Neural progenitor cell (in vitro differentiated cells): ENCODE measurements at regions not wholly inside any gene's neighbourhood (a gene's known extent, or its start where the extent isn't known, plus 50 kb on each side); places are given as distances from the start of the nearest gene placed in this dataset.

Experiments used
- DNase-seq: peaks from one replicate; pipeline ENCODE4 v3.0.0-alpha.2; 2016; ENCODE audit warnings: low spot score
- H2AFZ ChIP-seq: fragments of 200-600 bp; sonication (generic); replicated peaks from 2 replicates; pipeline ENCODE4 v1.6.1; 2016; ENCODE audit warnings: antibody characterized with exemption
- H3F3A ChIP-seq: fragments of 200-600 bp; sonication (generic); 2 replicates; pipeline ENCODE4 v1.6.1; 2016; ENCODE audit warnings: antibody characterized with exemption, low read depth
- H3K27ac ChIP-seq: fragments of 200-600 bp; sonication (generic); 2 replicates; pipeline ENCODE4 v1.5.1; 2016; ENCODE audit warnings: mild to moderate bottlenecking
- H3K27me3 ChIP-seq: fragments of 200-600 bp; sonication (generic); 2 replicates; pipeline ENCODE4 v1.6.1; 2016; ENCODE audit warnings: mild to moderate bottlenecking, moderate library complexity
- H3K36me3 ChIP-seq: fragments of 200-600 bp; sonication (generic); 2 replicates; pipeline ENCODE4 v1.5.1; 2016
- H3K4me1 ChIP-seq: fragments of 200-600 bp; sonication (generic); 2 replicates; pipeline ENCODE4 v1.6.1; 2016; ENCODE audit warnings: mixed run types
- H3K4me2 ChIP-seq: fragments of 200-600 bp; sonication (generic); 2 replicates; pipeline ENCODE4 v1.6.1; 2016
- H3K4me3 ChIP-seq: fragments of 200-600 bp; sonication (generic); 2 replicates; pipeline ENCODE4 v1.5.1; 2016
- H3K79me2 ChIP-seq: fragments of 200-600 bp; sonication (generic); 2 replicates; pipeline ENCODE4 v1.6.1; 2016; ENCODE audit warnings: low read depth
- H3K9ac ChIP-seq: fragments of 200-600 bp; sonication (generic); 2 replicates; pipeline ENCODE4 v1.6.1; 2016
- H3K9me3 ChIP-seq: fragments of 200-600 bp; sonication (generic); 2 replicates; pipeline ENCODE4 v1.5.1; 2016; ENCODE audit warnings: low read depth
- H4K20me1 ChIP-seq: fragments of 200-600 bp; sonication (generic); 2 replicates; pipeline ENCODE4 v1.6.1; 2016; ENCODE audit warnings: low read depth
- H3K27ac Mint-ChIP-seq: 3 replicates; pipeline ENCODE4 v1.8.0; 2021; ENCODE audit warnings: mixed read lengths
- H3K27me3 Mint-ChIP-seq: 2 replicates; pipeline ENCODE4 v1.8.0; 2022; ENCODE audit warnings: low read depth, mild to moderate bottlenecking, inconsistent platforms, moderate library complexity, mixed read lengths; ENCODE audit not compliant: insufficient read depth
- H3K36me3 Mint-ChIP-seq: 3 replicates; pipeline ENCODE4 v1.8.0; 2021; ENCODE audit warnings: mixed read lengths
- H3K4me1 Mint-ChIP-seq: 3 replicates; pipeline ENCODE4 v1.8.0; 2021; ENCODE audit warnings: mixed read lengths
- H3K4me3 Mint-ChIP-seq: 3 replicates; pipeline ENCODE4 v1.8.0; 2021; ENCODE audit warnings: mild to moderate bottlenecking, moderate library complexity, mixed read lengths
- H3K9me3 Mint-ChIP-seq: 3 replicates; pipeline ENCODE4 v1.8.0; 2020; ENCODE audit warnings: mixed read lengths
- CTCF ChIP-seq: fragments of 200-600 bp; sonication (generic); IDR thresholded peaks from 2 replicates; pipeline ENCODE4 v1.5.1; 2017; ENCODE audit warnings: antibody characterized with exemption, mild to moderate bottlenecking
- EZH2 ChIP-seq: fragments of 200-600 bp; sonication (generic); IDR thresholded peaks from 2 replicates; pipeline ENCODE4 v1.6.1; 2017; ENCODE audit warnings: antibody characterized with exemption, mild to moderate bottlenecking, moderate library complexity
- EZH2phosphoT487 ChIP-seq: fragments of 200-600 bp; sonication (generic); IDR thresholded peaks from 2 replicates; pipeline ENCODE4 v1.6.1; 2017; ENCODE audit warnings: antibody characterized with exemption

DNA sequence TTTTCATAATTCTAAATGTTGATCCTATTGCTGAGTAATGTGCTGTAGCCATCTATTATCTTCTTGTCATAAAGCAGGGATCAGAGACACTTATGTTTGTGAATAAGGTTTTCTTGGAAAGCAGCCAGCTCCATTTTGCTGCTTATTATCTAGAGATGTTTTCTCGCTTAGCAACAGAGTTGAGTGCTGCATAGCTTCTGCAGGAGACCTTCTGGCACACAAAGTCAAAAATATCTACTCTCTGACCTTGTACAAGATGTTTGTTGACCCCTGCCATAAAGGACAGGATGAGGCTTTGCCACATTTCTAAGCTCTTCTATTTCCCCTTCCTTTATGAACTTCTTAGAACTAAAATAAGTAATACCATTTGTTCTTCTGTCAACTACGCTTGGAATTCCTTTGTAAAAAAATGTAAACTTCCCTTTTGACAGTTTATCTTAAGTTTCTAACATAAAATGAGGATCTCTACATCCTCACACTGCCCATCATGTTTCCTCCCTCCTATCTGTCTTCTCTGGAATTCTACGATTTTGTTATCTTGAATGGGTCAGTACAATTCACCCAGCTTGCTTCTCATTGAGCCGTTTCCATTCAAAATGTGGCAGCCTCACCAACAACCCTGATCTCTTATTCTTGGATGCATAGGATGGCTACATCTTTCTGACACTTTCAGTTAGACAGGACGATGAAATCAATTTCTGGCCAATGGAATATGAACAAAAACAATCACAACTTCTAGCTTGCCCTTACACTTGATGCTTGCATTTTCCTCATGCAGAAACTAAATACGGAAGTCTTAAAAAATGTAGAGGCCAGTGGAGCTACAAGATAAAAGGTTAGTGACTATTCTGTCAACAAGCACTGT lies 1377.0 kb downstream of the SUCLG1 start:
- Histone ChIP-seq H3K9ac (no peak overlapping the region), H4K20me1 (no peaks in the 10 kb centered on the region), H3K4me2 (no peak overlapping the region), H3K4me3 (no peak overlapping the region), H3K36me3 (no peaks in the 10 kb centered on the region), H3K4me1 (no peaks in the 10 kb centered on the region), H3K27ac (no peak overlapping the region), H3K27me3 (no peaks in the 10 kb centered on the region), H2AFZ (no peak overlapping the region), H3F3A (no peaks in the 10 kb centered on the region), H3K9me3 (no peaks in the 10 kb centered on the region), H3K79me2 (no peaks in the 10 kb centered on the region)
- no peak for TF ChIP-seq CTCF
- TF ChIP-seq EZH2: no peak
- no peak for TF ChIP-seq EZH2phosphoT487
- H3K36me3 Mint-ChIP-seq: no peaks in the 10 kb centered on the region
- no peaks in the 10 kb centered on the region for H3K9me3 Mint-ChIP-seq
- no peak overlapping the region for H3K27ac Mint-ChIP-seq
- no peak overlapping the region for H3K4me3 Mint-ChIP-seq
- no peak for DNase-seq
- peaks cover 15% of the 10 kb centered on the region for H3K4me1 Mint-ChIP-seq
- H3K27me3 Mint-ChIP-seq: peaks cover 2% of the 10 kb centered on the region

- Mint-ChIP-seq H3K27me3 (peaks cover 2% of the 10 kb centered on the region), H3K4me3 (no peak overlapping the region), H3K4me1 (peaks cover 15% of the 10 kb centered on the region), H3K9me3 (no peaks in the 10 kb centered on the region), H3K27ac (no peak overlapping the region), H3K36me3 (no peaks in the 10 kb centered on the region)
- DNase-seq: no peak
- Histone ChIP-seq H3K79me2 (no peaks in the 10 kb centered on the region), H3K4me1 (no peaks in the 10 kb centered on the region), H3F3A (no peaks in the 10 kb centered on the region), H2AFZ (no peak overlapping the region), H3K27ac (no peak overlapping the region), H4K20me1 (no peaks in the 10 kb centered on the region), H3K4me2 (no peak overlapping the region), H3K9me3 (no peaks in the 10 kb centered on the region), H3K4me3 (no peak overlapping the region), H3K9ac (no peak overlapping the region), H3K36me3 (no peaks in the 10 kb centered on the region), H3K27me3 (no peaks in the 10 kb centered on the region)
- TF ChIP-seq EZH2 (no peak), CTCF (no peak), EZH2phosphoT487 (no peak)
Observed at GRCh38 chr2:83079007-83079406, 1380.1 kb downstream of the SUCLG1 start.

DNA sequence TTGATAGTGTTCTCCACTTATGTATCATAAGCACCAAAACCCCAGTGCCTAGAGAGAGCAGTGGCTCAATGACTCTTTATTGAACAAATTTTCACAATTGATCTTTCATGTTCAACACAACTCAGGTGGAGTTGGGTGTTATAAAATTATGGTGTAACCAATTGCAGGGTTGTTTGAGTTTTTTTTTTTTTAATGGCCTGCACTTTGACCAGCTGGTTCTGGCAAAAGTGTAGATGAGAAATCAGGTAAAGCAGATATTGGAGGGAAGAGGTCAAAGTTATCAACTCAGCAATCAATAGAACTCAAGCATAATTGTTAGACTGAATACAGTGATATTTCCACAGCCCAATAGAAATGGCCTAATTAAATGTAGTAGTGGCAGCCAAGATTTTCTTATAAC lies 1386.3 kb downstream of the SUCLG1 start:
- no peak overlapping the region for H3K9ac ChIP-seq
- H3K4me1 ChIP-seq: no peaks in the 10 kb centered on the region
- H3K9me3 ChIP-seq: no peaks in the 10 kb centered on the region
- no peaks in the 10 kb centered on the region for H4K20me1 ChIP-seq
- no peaks in the 10 kb centered on the region for H3K27me3 ChIP-seq
- no peak overlapping the region for H3K27ac Mint-ChIP-seq
- TF ChIP-seq CTCF: no peak
- no peak for TF ChIP-seq EZH2phosphoT487
- TF ChIP-seq EZH2: no peak
- no peak overlapping the region for H3K4me3 ChIP-seq
- H3K4me3 Mint-ChIP-seq: no peak overlapping the region
- no peaks in the 10 kb centered on the region for H3K36me3 Mint-ChIP-seq
- DNase-seq: no peak
- no peaks in the 10 kb centered on the region for H3F3A ChIP-seq
- no peak overlapping the region for H2AFZ ChIP-seq
- H3K4me2 ChIP-seq: no peak overlapping the region
- H3K36me3 ChIP-seq: no peaks in the 10 kb centered on the region
- no peaks in the 10 kb centered on the region for H3K4me1 Mint-ChIP-seq
- no peak overlapping the region for H3K27ac ChIP-seq
- H3K9me3 Mint-ChIP-seq: no peaks in the 10 kb centered on the region
- no peaks in the 10 kb centered on the region for H3K79me2 ChIP-seq
- H3K27me3 Mint-ChIP-seq: no peaks in the 10 kb centered on the region
